Testis (tissue), 2 donors: ENCODE measurements at regions not wholly inside any gene's neighbourhood (a gene's known extent, or its start where the extent isn't known, plus 50 kb on each side); places are given as distances from the start of the nearest gene placed in this dataset.

Source experiments
- CTCF ChIP-seq, 3 experiments: fragments of 450-650 bp in 2 of 3; fragments of 200-600 bp in 1 of 3; sonication (generic) in 1 of 3; IDR thresholded peaks; one replicate each; pipeline ENCODE4 v1.5.1; 2016 to 2019; ENCODE audit warnings: antibody characterized with exemption in 3 of 3, mild to moderate bottlenecking in 2 of 3, moderate library complexity in 1 of 3
- POLR2A ChIP-seq: fragments of 450-650 bp; IDR thresholded peaks from one replicate; pipeline ENCODE4 v1.6.1; 2017; ENCODE audit warnings: antibody characterized with exemption, mild to moderate bottlenecking, moderate library complexity

GRCh38 chr2:61759005-61759404 lies 94.9 kb downstream of the FAM161A start:
- TF ChIP-seq POLR2A (no peak), CTCF (IDR thresholded peaks at IDR 0.05) (no peak)
